ENCODE measurements at regions not wholly inside any gene's neighbourhood (a gene's known extent, or its start where the extent isn't known, plus 50 kb on each side); places are given as distances from the start of the nearest gene placed in this dataset.

- TF ChIP-seq, protein P1, sequence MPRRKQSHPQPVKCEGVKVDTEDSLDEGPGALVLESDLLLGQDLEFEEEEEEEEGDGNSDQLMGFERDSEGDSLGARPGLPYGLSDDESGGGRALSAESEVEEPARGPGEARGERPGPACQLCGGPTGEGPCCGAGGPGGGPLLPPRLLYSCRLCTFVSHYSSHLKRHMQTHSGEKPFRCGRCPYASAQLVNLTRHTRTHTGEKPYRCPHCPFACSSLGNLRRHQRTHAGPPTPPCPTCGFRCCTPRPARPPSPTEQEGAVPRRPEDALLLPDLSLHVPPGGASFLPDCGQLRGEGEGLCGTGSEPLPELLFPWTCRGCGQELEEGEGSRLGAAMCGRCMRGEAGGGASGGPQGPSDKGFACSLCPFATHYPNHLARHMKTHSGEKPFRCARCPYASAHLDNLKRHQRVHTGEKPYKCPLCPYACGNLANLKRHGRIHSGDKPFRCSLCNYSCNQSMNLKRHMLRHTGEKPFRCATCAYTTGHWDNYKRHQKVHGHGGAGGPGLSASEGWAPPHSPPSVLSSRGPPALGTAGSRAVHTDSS (tag by site-specific recombination; IDR thresholded peaks at IDR 0.05): no peak
- no peak for TF ChIP-seq SETDB1 (IDR thresholded peaks at IDR 0.05; ENCODE audit: insufficient read length, low read length)
- TF ChIP-seq, protein P2, sequence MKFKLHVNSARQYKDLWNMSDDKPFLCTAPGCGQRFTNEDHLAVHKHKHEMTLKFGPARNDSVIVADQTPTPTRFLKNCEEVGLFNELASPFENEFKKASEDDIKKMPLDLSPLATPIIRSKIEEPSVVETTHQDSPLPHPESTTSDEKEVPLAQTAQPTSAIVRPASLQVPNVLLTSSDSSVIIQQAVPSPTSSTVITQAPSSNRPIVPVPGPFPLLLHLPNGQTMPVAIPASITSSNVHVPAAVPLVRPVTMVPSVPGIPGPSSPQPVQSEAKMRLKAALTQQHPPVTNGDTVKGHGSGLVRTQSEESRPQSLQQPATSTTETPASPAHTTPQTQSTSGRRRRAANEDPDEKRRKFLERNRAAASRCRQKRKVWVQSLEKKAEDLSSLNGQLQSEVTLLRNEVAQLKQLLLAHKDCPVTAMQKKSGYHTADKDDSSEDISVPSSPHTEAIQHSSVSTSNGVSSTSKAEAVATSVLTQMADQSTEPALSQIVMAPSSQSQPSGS (tag by site-specific recombination; IDR thresholded peaks at IDR 0.05; ENCODE audit: low read depth): no peak
- no peak for TF ChIP-seq ZNF155 (tag by site-specific recombination; IDR thresholded peaks at IDR 0.05)
- no peak for TF ChIP-seq ZBTB49 (tag by site-specific recombination; IDR thresholded peaks at IDR 0.05; ENCODE audit: low read depth)
- TF ChIP-seq, protein P3, sequence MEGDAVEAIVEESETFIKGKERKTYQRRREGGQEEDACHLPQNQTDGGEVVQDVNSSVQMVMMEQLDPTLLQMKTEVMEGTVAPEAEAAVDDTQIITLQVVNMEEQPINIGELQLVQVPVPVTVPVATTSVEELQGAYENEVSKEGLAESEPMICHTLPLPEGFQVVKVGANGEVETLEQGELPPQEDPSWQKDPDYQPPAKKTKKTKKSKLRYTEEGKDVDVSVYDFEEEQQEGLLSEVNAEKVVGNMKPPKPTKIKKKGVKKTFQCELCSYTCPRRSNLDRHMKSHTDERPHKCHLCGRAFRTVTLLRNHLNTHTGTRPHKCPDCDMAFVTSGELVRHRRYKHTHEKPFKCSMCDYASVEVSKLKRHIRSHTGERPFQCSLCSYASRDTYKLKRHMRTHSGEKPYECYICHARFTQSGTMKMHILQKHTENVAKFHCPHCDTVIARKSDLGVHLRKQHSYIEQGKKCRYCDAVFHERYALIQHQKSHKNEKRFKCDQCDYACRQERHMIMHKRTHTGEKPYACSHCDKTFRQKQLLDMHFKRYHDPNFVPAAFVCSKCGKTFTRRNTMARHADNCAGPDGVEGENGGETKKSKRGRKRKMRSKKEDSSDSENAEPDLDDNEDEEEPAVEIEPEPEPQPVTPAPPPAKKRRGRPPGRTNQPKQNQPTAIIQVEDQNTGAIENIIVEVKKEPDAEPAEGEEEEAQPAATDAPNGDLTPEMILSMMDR (tag by site-specific recombination; IDR thresholded peaks at IDR 0.05): no peak
Observed at GRCh38 chr13:73970421-73971055, 163.7 kb downstream of the KLF12 start.

Data from HEK293 (cell line).